WTC11 (cell line): ENCODE measurements at regions not wholly inside any gene's neighbourhood (a gene's known extent, or its start where the extent isn't known, plus 50 kb on each side); places are given as distances from the start of the nearest gene placed in this dataset.

Experiments used
- CTCF ChIP-seq: fragments of 200-600 bp; IDR thresholded peaks from 2 replicates; pipeline ENCODE4 v1.8.0; 2022; ENCODE audit warnings: antibody characterized with exemption
- FOXP4 ChIP-seq: sonication (generic); formaldehyde crosslinking; IDR thresholded peaks from 2 replicates; pipeline ENCODE4 v1.8.0; 2022; ENCODE audit warnings: mild to moderate bottlenecking, missing genetic modification reagents
- GABPB1 ChIP-seq: sonication (generic); formaldehyde crosslinking; IDR thresholded peaks from 2 replicates; pipeline ENCODE4 v1.8.1; 2023; ENCODE audit warnings: mild to moderate bottlenecking, missing genetic modification reagents
- SP1 ChIP-seq: sonication (generic); formaldehyde crosslinking; conservative IDR thresholded peaks from 2 replicates; pipeline ENCODE4 v1.8.1; 2022; ENCODE audit warnings: missing genetic modification reagents
- TP53 ChIP-seq: sonication (generic); formaldehyde crosslinking; IDR thresholded peaks from 2 replicates; pipeline ENCODE4 v1.8.1; 2023; ENCODE audit warnings: mild to moderate bottlenecking, missing genetic modification reagents

DNA sequence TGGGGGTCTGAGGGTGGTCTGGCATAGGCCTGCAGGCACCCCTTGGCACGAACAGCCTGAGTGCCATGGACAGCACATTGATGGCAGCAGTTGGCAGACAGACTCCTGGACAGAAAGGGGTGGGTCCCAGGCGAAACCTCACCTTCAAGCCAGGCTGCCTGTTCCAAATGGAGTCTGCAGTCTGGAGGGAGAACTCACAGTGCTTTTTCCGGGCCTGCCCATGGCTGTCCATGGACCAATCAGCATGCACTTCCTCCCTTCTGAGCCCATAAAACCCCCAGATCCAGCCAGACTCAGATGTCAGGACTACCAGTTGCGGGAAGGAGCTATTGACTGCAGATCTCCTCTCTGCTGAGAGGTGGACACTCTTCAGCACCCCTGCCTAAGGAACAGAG lies 694.6 kb upstream of the ACVR2A start:
- TF ChIP-seq CTCF (no peak), GABPB1 (no peak), FOXP4 (no peak), SP1 (CRISPR knock-in tag) (no peak), TP53 (CRISPR knock-in tag) (no peak)
